22Rv1 (cell line): ENCODE measurements at regions not wholly inside any gene's neighbourhood (a gene's known extent, or its start where the extent isn't known, plus 50 kb on each side); places are given as distances from the start of the nearest gene placed in this dataset.

Experiments
- H3K27ac ChIP-seq: fragments of 450-650 bp; 2 replicates; pipeline ENCODE4 v1.5.1; 2017
- ZFX ChIP-seq: fragments of 450-650 bp; IDR thresholded peaks from 2 replicates; pipeline ENCODE4 v1.6.1; 2017; ENCODE audit warnings: antibody characterized with exemption, borderline replicate concordance
- TF ChIP-seq, protein P1 (sequence below): fragments of 450-650 bp; IDR thresholded peaks from 2 replicates; pipeline ENCODE4 v1.5.1; 2017; ENCODE audit warnings: mild to moderate bottlenecking

DNA sequence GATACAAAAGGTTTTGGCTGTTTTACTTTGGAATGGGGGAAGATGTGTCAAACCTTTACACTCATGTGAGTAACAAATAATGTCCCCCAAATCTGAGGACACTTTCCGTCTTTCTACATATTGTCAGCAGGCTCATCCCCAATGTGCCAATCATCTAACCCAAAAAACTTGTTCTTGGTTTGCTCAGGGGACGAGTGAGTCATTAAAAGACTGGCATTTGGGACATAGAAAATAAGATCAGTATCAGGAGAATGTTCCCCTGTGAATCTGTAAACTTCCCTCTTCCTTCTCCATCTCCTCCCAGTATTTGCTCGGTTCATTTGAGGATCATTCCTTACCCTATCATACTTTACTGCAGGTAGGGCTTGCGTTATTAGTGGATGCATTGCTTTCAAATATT lies 194.1 kb upstream of the RUNX1 start:
- TF ChIP-seq, protein P1, sequence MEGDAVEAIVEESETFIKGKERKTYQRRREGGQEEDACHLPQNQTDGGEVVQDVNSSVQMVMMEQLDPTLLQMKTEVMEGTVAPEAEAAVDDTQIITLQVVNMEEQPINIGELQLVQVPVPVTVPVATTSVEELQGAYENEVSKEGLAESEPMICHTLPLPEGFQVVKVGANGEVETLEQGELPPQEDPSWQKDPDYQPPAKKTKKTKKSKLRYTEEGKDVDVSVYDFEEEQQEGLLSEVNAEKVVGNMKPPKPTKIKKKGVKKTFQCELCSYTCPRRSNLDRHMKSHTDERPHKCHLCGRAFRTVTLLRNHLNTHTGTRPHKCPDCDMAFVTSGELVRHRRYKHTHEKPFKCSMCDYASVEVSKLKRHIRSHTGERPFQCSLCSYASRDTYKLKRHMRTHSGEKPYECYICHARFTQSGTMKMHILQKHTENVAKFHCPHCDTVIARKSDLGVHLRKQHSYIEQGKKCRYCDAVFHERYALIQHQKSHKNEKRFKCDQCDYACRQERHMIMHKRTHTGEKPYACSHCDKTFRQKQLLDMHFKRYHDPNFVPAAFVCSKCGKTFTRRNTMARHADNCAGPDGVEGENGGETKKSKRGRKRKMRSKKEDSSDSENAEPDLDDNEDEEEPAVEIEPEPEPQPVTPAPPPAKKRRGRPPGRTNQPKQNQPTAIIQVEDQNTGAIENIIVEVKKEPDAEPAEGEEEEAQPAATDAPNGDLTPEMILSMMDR, result no peak
- no peak for TF ChIP-seq ZFX
- no peak overlapping the region for H3K27ac ChIP-seq

DNA sequence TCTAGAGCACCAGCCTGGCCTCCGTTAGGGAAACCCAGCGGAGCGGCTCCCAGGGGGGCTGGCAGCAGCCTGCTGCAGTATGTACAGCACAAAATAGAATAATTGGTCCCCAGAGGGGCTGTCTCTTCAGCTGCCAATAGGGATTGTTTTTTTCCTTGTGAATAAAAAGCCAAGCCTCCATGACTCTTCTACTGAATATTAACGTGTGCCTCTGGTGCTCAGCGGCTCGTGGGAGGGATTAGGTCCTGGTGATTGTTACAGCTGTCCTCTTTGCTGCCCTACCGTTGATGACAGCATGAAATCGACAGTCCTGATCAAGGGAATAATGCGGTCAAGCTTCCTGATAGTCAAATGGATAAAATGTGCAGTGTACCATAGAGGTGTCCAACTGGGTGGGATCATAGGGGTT lies 190.7 kb upstream of the RUNX1 start:
- H3K27ac ChIP-seq, result no peak overlapping the region
- no peak for TF ChIP-seq ZFX
- TF ChIP-seq, protein P1, result no peak

DNA sequence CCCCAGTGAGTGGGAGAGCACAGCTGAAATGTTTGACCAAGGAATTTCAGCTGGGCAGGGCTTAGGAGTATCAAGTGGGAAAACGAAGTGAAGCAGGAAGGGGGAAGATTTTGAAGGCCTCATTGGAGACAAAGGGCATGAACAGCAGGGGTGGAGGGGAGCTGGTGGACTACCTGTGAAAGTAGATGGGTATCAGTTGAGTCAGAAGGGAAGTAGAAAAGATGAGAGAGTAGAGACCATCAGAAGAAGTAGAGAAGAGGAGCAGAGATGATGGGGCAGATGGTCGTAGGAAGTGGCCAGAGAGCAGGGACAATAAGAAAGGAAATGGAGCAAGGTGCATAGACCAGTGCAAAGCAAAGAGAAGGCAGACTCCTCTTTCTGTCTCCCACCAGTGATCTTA lies 189.0 kb upstream of the RUNX1 start:
- TF ChIP-seq ZFX, result no peak
- TF ChIP-seq, protein P1, result no peak
- H3K27ac ChIP-seq, result no peak overlapping the region

GRCh38 chr21:35237287-35237686 lies 188.2 kb upstream of the RUNX1 start:
- TF ChIP-seq, protein P1, result no peak
- no peak for TF ChIP-seq ZFX

GRCh38 chr21:35236090-35236489 lies 187.0 kb upstream of the RUNX1 start:
- TF ChIP-seq, protein P1, result no peak
- TF ChIP-seq ZFX, result no peak

More at GRCh38 chr21:35237287-35237686, 188.2 kb upstream of the RUNX1 start:
- H3K27ac ChIP-seq, result no peak overlapping the region

DNA sequence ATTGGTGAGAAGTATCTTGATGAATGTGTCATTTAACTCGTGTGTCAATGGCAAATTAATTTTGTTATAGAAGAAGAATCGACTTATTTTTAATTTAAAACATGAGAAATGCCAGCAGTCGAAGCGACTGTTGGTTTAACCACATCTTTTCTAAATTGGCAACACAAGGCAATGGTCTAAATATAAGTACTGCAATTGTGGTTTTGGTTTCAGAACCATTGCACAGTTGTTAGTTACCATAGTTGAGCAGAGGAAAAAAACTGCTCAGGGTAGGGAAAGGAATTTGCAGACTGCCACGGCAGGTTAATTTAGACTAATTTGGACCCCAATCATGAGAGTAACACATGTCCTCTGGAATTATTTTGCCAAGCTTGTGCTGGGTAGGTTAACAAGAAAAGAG lies 185.6 kb upstream of the RUNX1 start:
- no peak for TF ChIP-seq ZFX
- TF ChIP-seq, protein P1, result no peak
- H3K27ac ChIP-seq, result no peak overlapping the region

More at GRCh38 chr21:35236090-35236489, 187.0 kb upstream of the RUNX1 start:
- H3K27ac ChIP-seq, result no peak overlapping the region

- TF ChIP-seq, protein P1, result no peak
- no peak for TF ChIP-seq ZFX
Measured at GRCh38 chr21:35233756-35234155, 184.7 kb upstream of the RUNX1 start.

More at GRCh38 chr21:35233756-35234155, 184.7 kb upstream of the RUNX1 start:
- no peak overlapping the region for H3K27ac ChIP-seq
